IPS-NIHi7 (cell line): ENCODE measurements at regions not wholly inside any gene's neighbourhood (a gene's known extent, or its start where the extent isn't known, plus 50 kb on each side); places are given as distances from the start of the nearest gene placed in this dataset.

Source experiments
- DNase-seq: peaks from one replicate; pipeline ENCODE4 v3.0.0; 2012; ENCODE audit warnings: mixed read lengths; ENCODE audit errors: extremely low spot score

DNA sequence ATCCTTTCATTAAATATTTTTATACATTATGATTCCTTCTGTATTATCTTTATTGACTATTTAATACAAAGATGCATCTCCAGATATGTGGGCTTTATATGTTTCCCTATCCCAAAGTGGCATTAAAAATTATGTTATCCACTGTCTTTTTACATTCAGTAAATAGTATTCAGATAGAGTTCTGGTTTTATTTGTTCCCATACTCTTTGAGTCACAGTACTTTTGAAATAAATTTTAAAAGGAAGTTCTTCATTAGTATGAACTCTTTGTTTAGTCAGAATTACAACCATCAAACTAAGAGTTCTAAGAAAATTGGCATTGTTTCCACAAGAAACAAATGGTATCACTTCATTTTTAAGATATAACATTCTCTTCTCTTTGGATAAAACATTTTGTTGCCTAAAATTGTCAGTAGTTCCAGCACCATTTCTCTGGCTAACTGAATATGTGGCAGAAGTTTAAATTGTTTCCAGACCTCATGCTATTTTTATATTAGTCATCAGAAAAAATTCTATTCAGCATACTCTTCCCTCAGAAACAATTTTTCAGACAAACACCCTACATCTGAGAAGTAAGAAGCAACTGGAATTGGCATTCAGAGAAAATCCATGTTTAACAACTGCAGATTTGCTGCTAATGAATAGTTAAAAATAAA lies 88.5 kb upstream of the COL5A2 start:
- DNase-seq, result no peak

DNA sequence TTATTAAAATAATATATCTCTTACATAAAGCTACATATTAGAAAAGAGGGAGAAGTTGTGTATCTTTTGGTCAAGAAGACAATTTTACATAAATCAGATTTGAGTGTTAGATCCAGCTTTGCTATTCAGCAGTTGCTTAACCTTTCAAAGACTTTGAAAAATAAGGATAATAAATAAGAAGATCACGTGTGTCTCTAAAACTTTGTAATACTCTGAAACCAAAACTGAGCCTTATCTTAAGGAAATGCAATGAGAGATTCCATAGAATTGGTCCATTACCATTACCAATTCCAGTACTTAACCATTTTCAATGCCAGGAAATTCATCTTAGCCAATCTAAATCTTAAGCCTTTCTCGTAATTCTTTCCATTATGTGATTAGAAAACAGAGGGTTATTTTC lies 89.2 kb upstream of the COL5A2 start:
- no peak for DNase-seq

DNA sequence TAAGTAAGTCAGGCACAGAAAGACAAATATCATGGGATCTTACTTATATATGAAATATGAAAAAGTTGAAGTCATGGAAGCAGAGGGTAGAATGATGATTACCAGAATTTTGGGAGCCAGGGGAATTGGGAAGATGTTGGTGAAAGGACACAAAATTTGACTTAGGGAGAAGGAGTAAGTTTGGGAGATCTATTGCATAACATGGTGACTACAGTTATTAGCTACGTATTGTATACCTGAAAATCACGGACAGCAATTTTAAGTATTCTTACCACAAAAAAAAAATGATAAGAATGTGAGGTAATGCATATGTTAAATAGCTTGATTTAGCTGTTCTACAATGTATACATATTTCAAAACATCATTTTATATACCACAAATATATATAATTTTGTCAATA lies 94.2 kb upstream of the COL5A2 start:
- no peak for DNase-seq

DNA sequence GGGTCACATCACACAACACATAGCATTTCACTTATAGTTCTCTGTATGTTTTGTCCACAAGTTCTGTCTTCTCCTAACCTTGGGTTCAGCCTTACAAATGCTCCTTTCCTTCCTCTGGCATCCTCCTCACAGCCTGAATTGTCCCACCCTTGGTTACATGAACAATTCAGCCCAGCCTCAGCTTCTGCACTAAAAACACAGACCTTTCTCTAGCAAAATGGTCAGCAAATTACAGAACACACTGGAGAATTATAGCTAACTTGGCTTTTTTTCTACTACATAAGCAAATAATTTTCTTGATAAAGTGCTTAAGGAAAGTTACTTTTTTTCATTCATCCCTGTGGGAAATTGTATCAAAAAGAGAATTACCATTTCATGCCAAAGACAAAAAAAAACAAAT lies 94.8 kb upstream of the COL5A2 start:
- no peak for DNase-seq

DNA sequence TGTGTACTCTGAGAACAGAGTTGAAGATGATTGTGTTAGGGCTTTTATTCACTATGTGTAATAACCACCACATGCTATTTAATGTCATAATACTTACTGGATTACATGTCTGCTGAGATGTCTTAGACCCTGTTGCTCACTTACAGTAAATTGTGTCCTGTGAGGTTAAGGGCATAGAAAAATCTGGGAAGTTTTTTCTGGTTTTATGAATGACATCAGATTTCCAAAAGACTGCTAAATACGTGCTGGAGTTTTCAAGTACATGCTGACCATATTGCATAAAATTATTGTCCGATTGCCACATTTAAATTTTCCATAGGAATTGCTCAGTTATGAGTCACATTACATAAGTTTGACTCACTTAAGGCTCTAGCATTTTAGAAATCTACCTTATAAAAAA lies 96.7 kb upstream of the COL5A2 start:
- DNase-seq, result no peak

DNA sequence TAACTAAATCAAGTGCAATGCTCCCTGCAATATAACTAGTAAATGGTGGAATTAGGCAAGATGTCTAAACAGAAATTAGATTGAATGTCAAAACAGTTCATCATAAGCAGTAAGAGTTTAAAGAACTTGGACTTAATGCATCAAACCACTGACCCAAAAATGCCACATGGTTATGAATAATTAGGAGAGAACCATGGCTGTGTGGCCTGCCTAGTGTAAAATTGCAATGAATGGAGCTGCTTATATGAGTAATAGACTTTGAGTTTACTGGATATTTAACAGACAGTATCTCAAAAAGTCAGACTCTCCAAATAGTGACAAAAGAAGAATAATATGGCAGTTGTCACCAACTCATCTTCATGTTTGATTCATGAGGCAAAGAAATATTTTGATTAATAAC lies 101.6 kb upstream of the COL5A2 start:
- no peak for DNase-seq

DNA sequence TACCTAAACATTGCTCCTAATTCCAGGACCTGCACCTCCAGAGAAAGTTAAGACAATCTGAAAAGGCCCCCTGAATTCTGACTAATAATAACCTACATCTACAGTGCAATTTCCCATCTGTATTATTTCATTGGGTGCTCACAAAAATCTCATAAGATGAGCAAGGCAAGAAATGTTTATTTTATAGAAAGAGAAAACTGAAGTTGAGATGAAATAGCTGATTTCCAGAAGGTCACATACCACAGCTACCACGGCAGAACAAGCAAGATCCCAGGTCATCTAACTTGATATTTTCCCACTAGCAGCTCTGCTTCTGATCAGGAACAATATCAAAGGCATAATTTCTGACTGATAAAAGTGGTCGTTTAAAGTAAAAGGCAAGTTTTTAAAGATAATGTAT lies 105.8 kb upstream of the COL5A2 start:
- DNase-seq, result no peak

DNA sequence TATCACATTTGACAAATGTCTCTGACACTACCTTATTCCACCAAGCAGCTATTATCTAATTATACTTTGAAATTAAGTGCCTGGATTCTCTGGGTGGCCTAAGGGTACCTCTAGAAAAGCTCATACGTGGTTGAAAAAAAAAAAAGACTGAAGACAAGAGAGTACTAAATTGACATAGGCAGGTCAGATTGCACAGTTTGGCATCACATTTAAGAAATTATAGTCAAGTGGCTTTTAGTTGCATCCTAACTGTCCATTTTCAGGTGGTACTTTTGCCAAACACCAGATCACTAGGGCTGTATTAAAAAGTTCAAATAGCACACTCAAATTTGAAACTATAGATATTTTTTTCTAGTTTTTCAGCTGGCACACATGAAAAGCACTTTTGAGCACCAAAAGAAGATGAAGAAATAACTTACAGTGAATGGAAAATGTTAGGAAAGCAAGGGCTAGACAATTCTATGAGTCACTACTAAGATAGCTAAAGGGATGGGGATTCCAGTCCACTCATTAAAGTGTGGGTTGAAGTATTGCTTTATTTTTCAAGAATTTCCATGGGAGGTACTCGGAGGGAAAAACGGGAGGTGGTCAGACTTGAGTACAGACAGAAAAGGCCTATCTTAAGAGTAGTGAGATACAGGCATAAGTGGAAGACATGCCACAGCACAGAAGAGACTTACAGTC lies 106.5 kb upstream of the COL5A2 start:
- DNase-seq, result no peak

DNA sequence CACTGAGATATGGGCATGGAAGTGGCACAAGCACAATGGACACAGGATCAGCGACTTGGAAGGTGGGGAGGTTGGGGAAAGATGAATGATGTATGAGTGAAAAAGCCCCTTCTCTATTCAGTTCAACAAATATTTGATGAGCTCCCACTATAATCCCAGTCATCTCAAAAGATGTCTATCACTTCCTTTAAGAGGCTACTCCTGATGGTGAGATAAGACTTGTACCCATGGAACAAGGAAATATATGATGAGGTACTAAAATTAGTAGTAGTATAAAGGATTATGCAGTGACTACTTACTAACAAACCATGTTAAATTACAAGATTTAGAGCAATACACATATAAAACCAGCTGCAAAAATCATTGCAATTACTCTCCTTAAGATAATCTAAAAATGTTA lies 107.8 kb upstream of the COL5A2 start:
- no peak for DNase-seq

DNA sequence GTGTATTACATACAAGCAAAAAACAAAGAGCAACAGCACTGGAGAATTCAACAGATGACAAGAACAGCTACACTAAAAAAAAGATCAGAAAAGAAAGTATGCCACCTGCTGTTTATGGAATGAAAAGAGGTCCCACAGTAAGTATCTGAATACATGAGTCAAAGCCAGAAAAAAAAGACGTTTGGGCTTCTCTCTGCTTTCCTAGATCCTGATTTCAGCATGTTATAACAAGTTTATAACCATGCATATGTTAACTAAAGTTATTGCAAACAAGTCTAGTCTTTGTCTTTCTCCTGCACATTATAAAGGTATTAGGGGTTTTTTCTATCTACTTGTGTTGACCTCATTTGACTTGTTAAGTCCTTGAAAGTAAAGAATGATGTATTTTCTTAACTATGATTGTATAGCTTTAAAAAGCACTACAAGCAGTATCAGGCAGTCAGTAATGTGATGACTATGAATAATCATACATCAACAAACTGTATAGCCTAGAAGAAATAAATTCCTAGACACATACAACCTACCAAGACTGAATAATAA lies 108.5 kb upstream of the COL5A2 start:
- peak; percentile 40 for DNase-seq

DNA sequence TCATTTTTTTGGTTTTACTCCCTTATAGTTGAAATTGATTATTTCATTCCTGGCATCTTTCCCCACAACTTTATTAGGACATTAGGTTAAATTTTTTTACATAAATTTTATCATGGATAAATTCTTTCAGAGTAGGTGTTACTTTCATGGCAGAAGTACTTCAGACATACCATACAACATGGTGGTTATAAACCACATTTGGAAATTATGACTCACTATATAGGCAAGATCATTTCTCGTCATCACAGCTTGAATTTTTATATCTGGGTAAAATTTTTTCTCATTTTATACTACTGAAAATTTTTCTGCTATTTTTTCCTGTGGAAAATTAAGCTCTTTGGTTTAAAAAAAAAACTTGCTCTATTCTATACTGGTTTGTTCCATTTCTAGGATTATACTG lies 111.9 kb upstream of the COL5A2 start:
- no peak for DNase-seq

DNA sequence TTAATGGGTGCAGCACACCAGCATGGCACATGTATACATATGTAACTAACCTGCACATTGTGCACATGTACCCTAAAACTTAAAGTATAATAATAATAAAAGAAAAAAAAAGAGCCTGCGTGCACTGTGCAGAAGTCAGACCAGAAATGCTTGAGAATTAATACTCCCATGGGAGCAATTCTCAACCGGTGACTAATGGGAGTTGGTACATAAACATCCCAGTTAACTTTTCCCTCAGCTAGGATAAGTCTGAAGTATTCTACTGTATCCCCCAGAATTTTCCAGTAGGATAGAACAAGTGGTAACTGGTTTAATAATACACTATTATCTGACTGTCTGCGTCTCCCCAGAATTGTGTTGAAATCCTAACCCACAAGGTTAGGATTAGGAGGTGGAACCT lies 113.6 kb upstream of the COL5A2 start:
- no peak for DNase-seq

DNA sequence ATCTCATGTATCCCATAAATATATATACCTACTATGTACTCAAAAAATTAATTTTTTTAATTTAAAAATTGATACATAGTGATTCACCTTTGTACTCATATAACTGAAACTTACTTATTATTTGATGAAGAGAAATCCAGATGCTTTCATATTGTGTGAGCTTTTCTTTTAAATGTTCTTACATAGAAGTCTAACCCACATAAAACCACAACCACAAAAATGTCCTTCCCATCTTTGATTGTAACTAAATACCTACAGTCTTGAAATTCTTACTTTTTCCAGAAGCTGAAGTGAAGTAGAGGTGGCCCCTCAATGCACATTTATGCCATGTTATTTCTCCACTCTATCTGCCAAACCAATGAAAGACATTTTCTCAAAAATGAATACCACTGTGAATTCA lies 117.9 kb upstream of the COL5A2 start:
- no peak for DNase-seq

DNA sequence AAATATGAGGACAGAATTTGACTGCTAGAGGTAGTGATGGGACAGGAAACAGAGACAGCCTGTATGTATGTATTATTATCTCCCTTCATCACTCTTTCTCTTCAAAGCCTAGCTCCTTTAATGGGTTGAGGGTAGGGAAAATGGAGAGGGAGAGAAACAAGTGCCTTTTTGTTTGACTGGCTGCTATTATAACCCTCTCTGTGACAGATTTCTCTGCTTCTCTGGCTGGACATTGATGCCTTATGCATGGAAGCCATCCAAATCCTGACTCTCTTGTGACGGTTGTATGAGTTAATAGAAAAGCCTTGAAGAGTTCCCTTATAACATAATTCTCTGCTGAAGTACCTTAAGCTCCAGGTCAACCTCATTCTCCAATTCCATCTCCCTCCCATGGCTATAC lies 118.5 kb upstream of the COL5A2 start:
- DNase-seq, result no peak

DNA sequence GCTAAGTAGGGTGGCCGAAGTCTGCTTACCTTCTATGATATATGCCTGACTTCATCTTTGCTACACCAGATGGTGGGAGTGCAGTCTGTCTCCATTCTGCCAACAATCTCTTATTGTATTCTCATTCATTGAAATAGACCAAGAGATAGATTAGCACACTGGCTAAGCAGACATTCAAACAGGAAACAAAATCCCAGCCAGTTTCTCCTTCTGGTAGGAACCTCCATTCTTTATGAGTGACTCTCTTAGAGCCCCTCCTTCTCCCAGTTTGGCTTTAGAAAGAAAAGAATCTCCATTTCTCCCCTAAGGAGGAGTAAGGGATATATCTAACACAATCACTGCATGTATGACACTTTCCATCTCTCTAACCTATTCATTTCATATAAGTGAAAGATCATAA lies 118.9 kb upstream of the COL5A2 start:
- no peak for DNase-seq

DNA sequence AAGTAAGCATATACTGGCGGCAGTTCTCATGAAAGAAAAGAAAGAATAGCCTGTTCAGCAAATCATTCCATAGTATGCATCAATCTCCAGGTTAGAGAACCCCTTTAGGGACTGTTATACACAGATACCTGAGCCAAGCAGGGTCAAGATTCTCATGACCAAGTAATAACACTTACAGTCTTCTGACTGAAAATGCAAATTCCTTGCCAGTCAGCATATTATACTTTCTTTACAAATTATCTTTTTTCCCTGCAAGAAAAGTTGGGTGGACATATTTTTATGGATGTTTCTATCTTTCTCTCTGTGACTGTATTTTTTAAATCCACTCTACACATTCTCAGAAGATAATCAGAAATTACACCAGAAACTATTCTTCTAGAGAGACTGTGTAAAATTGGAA lies 120.4 kb upstream of the COL5A2 start:
- DNase-seq, result no peak

DNA sequence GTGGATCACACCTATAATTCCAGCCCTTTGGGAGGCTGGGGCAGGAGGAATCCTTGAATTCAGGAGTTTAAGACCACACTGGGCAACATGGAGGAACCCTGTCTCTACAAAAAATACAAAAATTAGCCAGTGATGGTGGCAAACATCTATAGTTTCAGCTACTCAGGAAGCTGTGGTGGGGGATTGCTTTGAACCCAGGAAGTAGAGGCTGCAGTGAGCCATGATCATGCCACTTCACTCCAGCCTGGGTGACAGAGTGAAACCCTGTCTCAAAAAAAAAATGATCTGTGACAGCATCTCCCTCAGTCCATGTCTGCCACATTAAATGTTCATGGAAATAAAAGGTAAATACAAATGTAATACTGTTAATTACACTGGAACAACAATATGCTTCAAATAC lies 121.4 kb upstream of the COL5A2 start:
- DNase-seq, result no peak

DNA sequence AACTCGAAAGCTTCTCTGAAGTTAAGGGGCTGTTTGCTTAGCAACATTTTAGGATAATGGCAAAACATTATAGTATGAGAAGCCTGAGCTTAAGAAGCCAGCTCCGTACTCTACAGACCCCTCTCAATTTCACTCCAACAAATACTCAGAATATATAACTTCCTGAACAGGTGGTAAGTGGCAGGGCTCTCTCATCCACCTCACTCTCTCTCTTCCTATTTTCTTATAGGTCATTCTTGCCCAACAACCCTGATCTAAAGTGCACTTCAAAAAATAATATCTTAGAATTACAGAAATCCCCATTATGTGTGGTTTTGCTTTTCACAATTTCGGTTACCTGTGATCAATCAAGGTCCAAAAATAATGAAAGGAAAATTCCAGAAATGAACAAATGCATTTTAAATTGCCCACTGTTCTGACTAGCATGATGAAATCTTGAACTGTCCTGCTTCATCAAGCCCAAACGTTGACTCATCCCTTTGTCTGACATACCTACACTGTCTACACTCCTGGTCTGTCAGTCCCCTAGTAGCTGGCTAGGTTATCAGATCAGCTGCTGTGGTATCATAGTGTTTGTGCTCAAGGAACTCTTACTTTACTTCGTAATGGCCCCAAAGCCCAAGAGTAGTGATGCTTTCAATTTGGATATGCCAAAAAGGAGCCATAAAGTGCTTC lies 122.8 kb upstream of the COL5A2 start:
- DNase-seq, result no peak

DNA sequence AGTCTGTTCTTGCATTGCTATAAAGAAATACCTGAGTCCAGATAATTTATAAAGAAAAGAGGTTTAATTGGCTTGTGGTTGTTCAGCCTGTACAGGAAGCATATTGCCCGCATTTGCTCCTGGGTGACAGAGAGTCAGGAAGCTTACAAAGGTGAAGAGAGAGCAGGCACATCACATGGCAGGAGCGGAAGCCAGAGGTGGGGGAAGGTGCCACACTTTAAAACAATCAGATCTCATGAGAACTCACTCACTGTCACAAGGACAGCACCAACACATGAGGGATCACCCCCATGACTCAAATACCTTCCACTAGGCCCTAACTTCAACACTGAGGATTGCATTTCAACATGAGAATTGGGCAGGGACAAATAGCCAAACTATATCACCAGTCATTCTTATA lies 124.8 kb upstream of the COL5A2 start:
- DNase-seq, result no peak

DNA sequence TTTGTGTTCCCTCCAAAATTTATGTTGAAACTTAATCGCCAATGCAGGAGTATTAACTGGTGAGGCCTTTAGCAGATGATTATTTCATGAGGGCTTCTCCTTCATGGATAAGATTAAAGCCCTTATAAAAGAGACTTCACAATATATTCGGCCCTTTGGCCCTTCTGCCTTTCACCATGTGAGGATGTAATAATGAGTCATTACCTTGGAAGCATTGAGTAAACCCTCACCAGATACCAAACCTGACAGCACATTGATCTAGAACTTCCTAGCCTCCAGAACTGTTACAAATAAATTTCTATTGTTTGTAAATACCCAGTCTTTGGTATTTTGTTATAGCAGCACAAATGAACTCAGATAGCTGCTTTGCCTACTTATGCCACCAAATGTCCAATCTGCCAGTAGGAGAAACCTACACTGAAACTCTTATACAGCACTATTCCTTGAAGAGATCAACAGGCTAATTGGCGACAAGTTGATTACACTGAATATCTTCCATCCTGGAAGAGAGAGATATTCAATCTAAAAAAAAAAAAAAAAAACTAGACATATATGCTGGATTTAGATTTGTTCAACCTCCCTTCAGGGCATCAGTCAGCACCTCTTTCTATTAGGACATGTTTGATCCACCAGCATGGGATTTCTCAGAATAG lies 125.9 kb upstream of the COL5A2 start:
- no peak for DNase-seq

DNA sequence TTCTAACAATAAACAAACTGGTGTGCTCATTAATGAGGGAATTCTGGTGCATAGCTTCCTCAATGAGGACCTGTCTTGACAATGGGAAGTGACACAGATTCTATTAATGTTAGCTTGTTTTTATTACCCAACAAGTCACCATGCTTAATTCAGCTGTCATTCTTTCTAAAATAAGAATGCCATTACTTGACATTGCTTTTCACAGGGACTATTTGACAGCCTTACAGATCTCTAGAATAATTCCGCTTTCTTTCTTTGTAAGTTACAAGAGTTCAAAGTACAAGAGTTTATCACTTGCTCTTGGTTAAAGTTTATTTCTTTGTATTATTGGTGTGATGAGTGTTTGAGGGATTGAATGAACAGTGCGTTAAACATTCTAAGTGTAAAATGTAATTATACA lies 127.0 kb upstream of the COL5A2 start:
- DNase-seq, result no peak

DNA sequence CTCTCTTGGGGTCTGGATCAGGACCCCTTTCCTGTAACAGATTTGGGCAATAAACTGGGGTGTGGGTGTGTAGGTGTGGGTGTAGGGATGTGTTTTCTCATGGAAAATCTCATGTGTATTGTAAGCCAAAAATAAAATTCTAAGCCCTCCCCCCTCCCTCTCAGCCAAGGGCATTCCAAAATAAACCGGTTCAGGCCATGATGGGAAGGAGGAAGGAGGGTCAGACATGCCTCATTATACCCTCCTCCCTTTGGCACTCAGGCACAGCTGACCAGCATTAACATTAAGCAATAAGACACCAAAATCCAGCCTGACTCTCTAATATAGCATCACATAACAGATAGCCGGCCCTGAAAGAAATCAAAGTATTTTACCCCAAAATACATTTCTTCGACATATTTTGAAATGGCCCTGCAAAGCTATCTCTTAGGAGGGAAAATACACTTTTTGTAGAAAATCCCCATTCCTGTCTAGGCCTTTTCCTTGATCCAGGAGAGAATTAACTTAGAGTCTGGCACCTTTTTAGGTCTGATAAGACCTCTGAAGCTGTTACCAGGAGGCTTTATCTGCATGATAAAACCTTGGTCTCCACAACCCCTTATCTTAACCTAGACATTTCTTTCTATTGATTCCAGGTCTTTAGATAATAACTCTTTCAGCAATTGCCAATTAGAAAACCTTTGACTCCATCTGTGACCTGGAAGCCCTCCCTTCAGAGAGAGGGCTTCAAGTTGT lies 128.7 kb upstream of the COL5A2 start:
- no peak for DNase-seq
